ENCODE measurements at regions not wholly inside any gene's neighbourhood (a gene's known extent, or its start where the extent isn't known, plus 50 kb on each side); places are given as distances from the start of the nearest gene placed in this dataset.

- Histone ChIP-seq H3K9me3 (no peaks in the 10 kb centered on the region), H3K27me3 (ENCODE audit: low read depth) (no peaks in the 10 kb centered on the region), H3K36me3 (no peaks in the 10 kb centered on the region), H3K4me1 (no peaks in the 10 kb centered on the region), H3K27ac (no peak overlapping the region), H3K4me3 (no peak overlapping the region)
- TF ChIP-seq CTCF (IDR thresholded peaks at IDR 0.05) = no peak
- intact Hi-C loops (cut with DNase I) = no loop called here
- no peak for DNase-seq
- ATAC-seq = no peak
Measured at GRCh38 chr5:58191443-58191842, 268.4 kb downstream of the PLK2 start.

- no peak overlapping the region for H3K27ac ChIP-seq
- intact Hi-C loops (cut with DNase I) = no loop called here
- ATAC-seq (no peak), DNase-seq (no peak)
- no peaks in the 10 kb centered on the region for H3K27me3 ChIP-seq (ENCODE audit: low read depth)
- no peaks in the 10 kb centered on the region for H3K4me1 ChIP-seq
- no peak for TF ChIP-seq CTCF (IDR thresholded peaks at IDR 0.05)
- H3K9me3 ChIP-seq = no peaks in the 10 kb centered on the region
- no peak overlapping the region for H3K4me3 ChIP-seq
- H3K36me3 ChIP-seq = no peaks in the 10 kb centered on the region
Measured at GRCh38 chr5:58188262-58188651, 271.6 kb downstream of the PLK2 start.

- DNase-seq = no peak
Measured at GRCh38 chr5:58187432-58188261, 272.2 kb downstream of the PLK2 start.

GRCh38 chr5:58185801-58186200 is 274.1 kb downstream of the PLK2 start:
- Histone ChIP-seq H3K27me3 (ENCODE audit: low read depth) (no peaks in the 10 kb centered on the region), H3K36me3 (no peaks in the 10 kb centered on the region), H3K9me3 (no peaks in the 10 kb centered on the region), H3K4me3 (no peak overlapping the region), H3K27ac (no peak overlapping the region), H3K4me1 (peaks cover 7% of the 10 kb centered on the region)
- no peak for TF ChIP-seq CTCF (IDR thresholded peaks at IDR 0.05)
- intact Hi-C loops (cut with DNase I) = no loop called here
- DNase-seq (no peak), ATAC-seq (no peak)

More at GRCh38 chr5:58187432-58188261, 272.2 kb downstream of the PLK2 start:
- no peaks in the 10 kb centered on the region for H3K36me3 ChIP-seq
- no peak overlapping the region for H3K4me3 ChIP-seq
- H3K27ac ChIP-seq = no peak overlapping the region
- H3K27me3 ChIP-seq (ENCODE audit: low read depth) = no peaks in the 10 kb centered on the region
- no peak for TF ChIP-seq CTCF (IDR thresholded peaks at IDR 0.05)
- no peak for ATAC-seq
- no peaks in the 10 kb centered on the region for H3K9me3 ChIP-seq
- no peaks in the 10 kb centered on the region for H3K4me1 ChIP-seq
- intact Hi-C loops (cut with DNase I) = no loop called here

GRCh38 chr5:58185397-58185796 is 274.5 kb downstream of the PLK2 start:
- Histone ChIP-seq H3K27me3 (ENCODE audit: low read depth) (no peaks in the 10 kb centered on the region), H3K4me3 (no peak overlapping the region), H3K4me1 (peaks cover 7% of the 10 kb centered on the region), H3K36me3 (no peaks in the 10 kb centered on the region), H3K27ac (no peak overlapping the region), H3K9me3 (no peaks in the 10 kb centered on the region)
- no peak for DNase-seq
- intact Hi-C loops (cut with DNase I) = no loop called here
- TF ChIP-seq CTCF (IDR thresholded peaks at IDR 0.05) = no peak
- ATAC-seq = no peak

Measured in lower lobe of right lung (tissue), 2 donors.